Fibroblast of lung (primary cell): ENCODE measurements at regions not wholly inside any gene's neighbourhood (a gene's known extent, or its start where the extent isn't known, plus 50 kb on each side); places are given as distances from the start of the nearest gene placed in this dataset.

Source experiments
- DNase-seq, 2 donors: peaks; one replicate each; pipeline versions ENCODE4 v3.0.0 to v3.0.0-alpha.2; 2010; ENCODE audit warnings: low read depth in 2 of 2
- H2AFZ ChIP-seq: 2 replicates; pipeline ENCODE4 v1.5.1; 2012; ENCODE audit warnings: low read length, control low read depth, inconsistent platforms
- H3K27ac ChIP-seq: 2 replicates; pipeline ENCODE4 v1.5.1; 2011; ENCODE audit warnings: low read length, control low read depth; ENCODE audit not compliant: insufficient read depth
- H3K27me3 ChIP-seq: 2 replicates; pipeline ENCODE4 v1.5.1; 2011; ENCODE audit warnings: mild to moderate bottlenecking, low read length; ENCODE audit not compliant: control insufficient read depth, insufficient read depth
- H3K36me3 ChIP-seq: 2 replicates; pipeline ENCODE4 v1.5.1; 2011; ENCODE audit warnings: low read length; ENCODE audit not compliant: control insufficient read depth, insufficient read depth
- H3K4me1 ChIP-seq: 2 replicates; pipeline ENCODE4 v1.5.1; 2011; ENCODE audit warnings: low read length; ENCODE audit not compliant: control insufficient read depth, insufficient read depth; ENCODE audit errors: extremely low read depth
- H3K4me2 ChIP-seq: 2 replicates; pipeline ENCODE4 v1.5.1; 2011; ENCODE audit warnings: low read length, control low read depth; ENCODE audit not compliant: insufficient read depth; ENCODE audit errors: extremely low read depth
- H3K4me3 ChIP-seq, 4 experiments: fragments of 200-600 bp in 1 of 4; sonication (generic) in 1 of 4; replicated peaks in 1 of 4; 2 replicates each; pipeline ENCODE4 v1.5.1; 2011 to 2016; ENCODE audit warnings: low read length in 4 of 4, low read depth in 3 of 4, mild to moderate bottlenecking in 3 of 4, control low read depth in 2 of 4, inconsistent platforms in 1 of 4, mixed read lengths in 1 of 4; ENCODE audit not compliant: insufficient read depth in 1 of 4; ENCODE audit errors: control extremely low read depth in 1 of 4
- H3K79me2 ChIP-seq: 2 replicates; pipeline ENCODE4 v1.5.1; 2012; ENCODE audit warnings: mild to moderate bottlenecking, low read length, inconsistent platforms; ENCODE audit not compliant: control insufficient read depth, insufficient read depth
- H3K9ac ChIP-seq: 2 replicates; pipeline ENCODE4 v1.5.1; 2011; ENCODE audit warnings: mild to moderate bottlenecking, low read length, control low read depth; ENCODE audit not compliant: insufficient read depth
- H3K9me3 ChIP-seq: 2 replicates; pipeline ENCODE4 v1.5.1; 2012; ENCODE audit warnings: low read depth, low read length; ENCODE audit not compliant: control insufficient read depth, insufficient read depth
- H4K20me1 ChIP-seq: 2 replicates; pipeline ENCODE4 v1.5.1; 2011; ENCODE audit warnings: low read length; ENCODE audit not compliant: control insufficient read depth, insufficient read depth; ENCODE audit errors: extremely low read depth
- CTCF ChIP-seq, 2 donors: IDR thresholded peaks in 1 of 2; conservative IDR thresholded peaks in 1 of 2; 1 replicate in 1 of 2; 2 replicates in 1 of 2; pipeline ENCODE4 v1.5.1; 2011 to 2012; ENCODE audit warnings: low read length in 2 of 2, control low read depth in 1 of 2, inconsistent platforms in 1 of 2, low read depth in 1 of 2, mild to moderate bottlenecking in 1 of 2
- EZH2 ChIP-seq: IDR thresholded peaks from 2 replicates; pipeline ENCODE4 v1.5.1; 2012; ENCODE audit warnings: low read length, control low read depth, mild to moderate bottlenecking; ENCODE audit errors: missing control alignments

GRCh38 chr12:124691429-124691828 is 124.0 kb upstream of the NCOR2 start:
- Histone ChIP-seq H3K4me3 (no peak overlapping the region), H3K9ac (no peak overlapping the region), H3K4me2 (no peak overlapping the region), H3K27me3 (no peaks in the 10 kb centered on the region), H3K9me3 (no peaks in the 10 kb centered on the region), H4K20me1 (no peaks in the 10 kb centered on the region), H3K4me1 (peaks cover 4% of the 10 kb centered on the region), H3K27ac (no peak overlapping the region), H3K79me2 (no peaks in the 10 kb centered on the region), H3K36me3 (no peaks in the 10 kb centered on the region), H2AFZ (no peak overlapping the region)
- no peak for TF ChIP-seq EZH2
- no peak for TF ChIP-seq CTCF (conservative IDR thresholded peaks at IDR 0.05 in 1 of 2, IDR thresholded peaks at IDR 0.05 in 1 of 2; ENCODE audit: low read depth in 1 of 2, low read length in 2 of 2)
- DNase-seq = no peak

- Histone ChIP-seq H3K9me3 (no peaks in the 10 kb centered on the region), H3K4me2 (no peak overlapping the region), H3K4me3 (no peak overlapping the region), H3K27ac (no peak overlapping the region), H3K27me3 (no peaks in the 10 kb centered on the region), H3K9ac (no peak overlapping the region), H3K79me2 (no peaks in the 10 kb centered on the region), H4K20me1 (no peaks in the 10 kb centered on the region), H3K36me3 (no peaks in the 10 kb centered on the region), H2AFZ (no peak overlapping the region), H3K4me1 (peaks cover 17% of the 10 kb centered on the region)
- DNase-seq = no peak
- TF ChIP-seq EZH2 (no peak), CTCF (conservative IDR thresholded peaks at IDR 0.05 in 1 of 2, IDR thresholded peaks at IDR 0.05 in 1 of 2; ENCODE audit: low read depth in 1 of 2, low read length in 2 of 2) (no peak)
Measured at GRCh38 chr12:124689631-124690030, 122.2 kb upstream of the NCOR2 start.

GRCh38 chr12:124688356-124688992 is 121.1 kb upstream of the NCOR2 start:
- no peak overlapping the region for H3K4me2 ChIP-seq
- no peak overlapping the region for H3K9ac ChIP-seq
- H3K9me3 ChIP-seq = no peaks in the 10 kb centered on the region
- no peaks in the 10 kb centered on the region for H3K27me3 ChIP-seq
- H3K27ac ChIP-seq = no peak overlapping the region
- TF ChIP-seq EZH2 (no peak), CTCF (conservative IDR thresholded peaks at IDR 0.05 in 1 of 2, IDR thresholded peaks at IDR 0.05 in 1 of 2; ENCODE audit: low read depth in 1 of 2, low read length in 2 of 2) (no peak)
- no peaks in the 10 kb centered on the region for H3K79me2 ChIP-seq
- DNase-seq = peak in 1 of 2 donors; percentile 51
- no peak overlapping the region for H3K4me3 ChIP-seq
- H3K36me3 ChIP-seq = no peaks in the 10 kb centered on the region
- H3K4me1 ChIP-seq = peaks cover 20% of the 10 kb centered on the region
- H4K20me1 ChIP-seq = no peaks in the 10 kb centered on the region
- no peak overlapping the region for H2AFZ ChIP-seq
